Limb (tissue), 2 donors: ENCODE measurements at regions not wholly inside any gene's neighbourhood (a gene's known extent, or its start where the extent isn't known, plus 50 kb on each side); places are given as distances from the start of the nearest gene placed in this dataset.

Experiments used
- DNase-seq, 2 donors: peaks; one replicate each; pipeline ENCODE4 v3.0.0-alpha.2; 2016; ENCODE audit errors: extremely low spot score in 2 of 2

DNA sequence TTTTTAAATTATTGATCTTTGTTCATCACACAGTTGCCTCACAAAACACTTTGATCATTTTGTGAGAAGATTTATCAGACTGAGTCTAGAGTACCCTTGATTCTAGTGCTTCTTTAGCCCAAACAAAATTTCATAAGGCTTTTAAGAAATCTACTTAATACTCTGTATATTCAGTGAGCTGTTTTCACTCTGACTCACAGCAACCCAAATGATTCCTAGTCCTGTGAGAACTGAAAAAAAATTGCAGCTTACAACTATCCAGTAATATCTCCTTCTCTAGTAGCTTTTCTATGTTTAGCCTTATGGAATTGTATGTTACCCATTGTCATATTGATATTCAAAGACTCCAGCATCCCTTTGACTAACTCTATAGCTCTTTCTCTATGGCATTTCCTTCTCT, 915.6 kb downstream of the AMY1C start:
- no peak for DNase-seq

DNA sequence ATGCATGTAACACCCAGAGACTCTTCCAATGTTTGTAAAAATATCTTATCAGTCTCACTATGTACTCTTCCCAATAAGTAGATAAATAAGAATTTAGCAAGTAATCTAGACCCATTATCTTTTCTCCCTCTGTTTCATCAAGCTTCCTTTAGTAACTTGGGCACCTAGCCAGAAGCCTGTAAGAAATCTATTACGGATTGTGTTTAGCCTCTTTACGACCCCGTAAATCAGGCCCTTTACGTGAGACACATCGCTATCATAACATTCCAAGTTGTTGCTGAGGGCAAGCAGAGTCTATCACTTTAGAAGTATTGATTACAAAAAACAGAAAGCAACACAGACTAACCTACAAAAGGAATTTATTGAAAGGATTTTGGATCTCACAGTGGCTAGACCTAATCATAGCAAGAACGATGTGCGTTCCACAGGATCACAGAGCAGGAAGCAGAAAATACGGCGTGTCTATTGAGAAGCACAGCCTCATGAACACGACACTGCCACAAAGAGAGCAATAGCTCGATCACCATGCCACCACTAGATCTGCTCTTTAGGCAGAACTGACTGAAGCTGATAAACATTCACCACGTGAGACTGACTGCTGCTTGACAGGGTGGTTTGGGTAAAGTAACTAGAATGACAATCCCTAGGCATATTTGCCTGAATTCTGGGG, 922.1 kb downstream of the AMY1C start:
- peak in 1 of 2 donors; percentile 14 for DNase-seq

DNA sequence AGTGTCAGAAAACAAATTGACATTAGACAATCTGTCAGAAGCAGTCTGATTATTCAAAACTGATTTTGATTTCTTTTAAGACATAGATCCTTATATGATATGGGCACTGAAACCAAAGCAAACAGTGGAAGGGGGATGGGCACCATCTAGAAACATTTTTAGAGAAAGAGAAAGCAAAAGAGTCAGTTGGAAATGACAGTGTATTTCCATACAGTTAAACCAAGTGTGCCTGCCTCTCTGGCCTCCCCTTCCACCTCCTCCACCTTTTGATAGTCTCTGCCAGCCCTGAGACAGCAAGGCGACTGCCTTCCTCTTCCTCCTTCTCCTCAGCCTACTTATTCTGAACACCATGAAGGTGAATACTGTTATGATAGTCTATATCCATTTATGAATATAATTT, 949.7 kb downstream of the AMY1C start:
- DNase-seq, result no peak

DNA sequence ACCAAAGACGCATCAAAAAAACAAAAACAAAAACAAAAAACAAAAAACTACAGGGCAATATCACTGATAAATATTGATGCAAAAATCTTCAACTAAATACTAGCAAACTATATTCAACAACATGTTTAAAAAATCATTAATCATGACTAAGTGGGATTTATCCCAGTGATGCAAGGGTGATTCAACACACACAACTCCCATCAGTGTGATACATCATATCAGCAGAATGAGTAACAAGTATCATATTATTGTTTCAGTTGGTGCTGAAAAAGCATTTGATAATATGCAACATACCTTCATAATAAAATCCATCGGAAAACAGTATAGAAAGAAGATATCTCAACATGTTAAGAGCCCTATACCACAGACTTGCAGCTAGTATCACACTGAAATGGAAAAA, 953.0 kb downstream of the AMY1C start:
- DNase-seq, result no peak

DNA sequence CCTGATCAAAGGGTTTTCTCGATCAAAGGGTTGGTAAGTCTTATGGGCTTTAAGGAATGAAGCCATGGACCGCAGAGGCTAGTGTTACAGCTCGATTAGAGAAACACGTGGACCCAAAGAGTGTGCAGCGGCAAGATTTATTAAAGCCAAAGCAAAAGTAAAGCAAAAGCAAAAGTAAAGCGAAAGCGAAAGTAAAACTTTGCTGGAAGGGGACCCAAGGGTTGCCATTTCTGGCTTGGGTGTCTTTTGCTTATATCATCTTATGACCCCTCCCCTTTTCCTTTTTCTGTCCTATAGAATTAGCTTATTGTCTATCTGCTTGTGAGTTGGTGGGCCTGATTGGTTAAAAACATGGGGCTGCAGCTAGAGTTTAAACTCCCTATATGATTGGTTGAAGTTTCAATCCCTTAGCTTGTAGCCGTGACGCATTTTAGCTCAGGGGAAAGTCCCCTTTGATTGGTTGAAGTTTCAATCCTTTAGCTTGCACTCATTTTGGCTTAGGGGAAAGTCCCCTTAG, 957.0 kb downstream of the AMY1C start:
- DNase-seq, result no peak

DNA sequence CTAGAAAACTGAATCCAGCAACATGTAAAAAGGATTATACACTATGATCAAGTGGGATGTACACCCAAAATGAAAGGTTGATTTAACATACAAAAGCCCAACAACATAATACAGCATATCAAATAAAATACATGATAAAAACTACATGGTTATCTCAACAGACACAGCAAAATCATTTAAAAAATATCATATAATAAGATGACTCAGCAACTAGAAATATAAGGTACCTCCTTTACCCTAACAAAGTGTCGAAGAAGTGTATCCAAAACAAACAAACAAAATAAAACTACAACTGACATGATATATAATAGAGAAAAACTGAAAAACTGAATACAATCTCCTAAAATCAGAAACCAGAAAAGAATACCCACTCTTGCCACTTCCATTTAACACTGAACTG, 969.1 kb downstream of the AMY1C start:
- DNase-seq, result no peak

DNA sequence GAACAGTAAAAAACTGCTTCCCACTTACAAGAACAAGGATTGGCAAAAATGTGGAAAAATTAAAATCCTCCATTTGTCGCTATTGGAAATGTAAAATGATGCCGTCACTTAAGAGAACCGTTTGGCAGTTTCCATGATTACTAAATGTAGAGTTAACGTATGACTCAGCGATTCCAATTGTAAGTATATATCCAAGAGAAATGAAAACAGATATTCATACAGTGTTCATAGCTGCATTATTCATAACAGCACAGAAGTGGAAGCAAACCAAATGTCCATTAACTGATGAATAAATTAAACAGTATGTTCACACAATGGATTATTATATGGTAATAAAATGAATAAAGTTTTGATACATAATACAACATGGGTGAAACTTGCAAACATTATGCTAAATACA, 971.0 kb downstream of the AMY1C start:
- no peak for DNase-seq

DNA sequence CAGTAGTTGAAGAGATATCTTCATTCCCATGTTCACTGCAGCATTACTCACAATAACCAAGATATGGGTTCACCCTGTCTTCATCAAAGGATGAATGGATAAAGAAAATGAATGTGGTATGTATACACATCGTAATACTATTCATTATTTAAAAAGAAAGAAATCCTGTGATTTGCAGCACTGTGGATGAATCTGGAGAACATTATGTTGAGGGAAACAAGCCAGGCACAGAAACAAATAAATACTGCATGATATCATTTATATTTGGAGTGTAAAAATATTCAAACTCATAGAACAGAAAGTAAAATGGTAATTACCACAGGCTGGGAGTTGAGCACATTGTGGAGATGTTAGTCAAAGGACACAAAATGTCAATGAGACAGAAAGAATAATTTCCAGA, 977.2 kb downstream of the AMY1C start:
- DNase-seq, result no peak

DNA sequence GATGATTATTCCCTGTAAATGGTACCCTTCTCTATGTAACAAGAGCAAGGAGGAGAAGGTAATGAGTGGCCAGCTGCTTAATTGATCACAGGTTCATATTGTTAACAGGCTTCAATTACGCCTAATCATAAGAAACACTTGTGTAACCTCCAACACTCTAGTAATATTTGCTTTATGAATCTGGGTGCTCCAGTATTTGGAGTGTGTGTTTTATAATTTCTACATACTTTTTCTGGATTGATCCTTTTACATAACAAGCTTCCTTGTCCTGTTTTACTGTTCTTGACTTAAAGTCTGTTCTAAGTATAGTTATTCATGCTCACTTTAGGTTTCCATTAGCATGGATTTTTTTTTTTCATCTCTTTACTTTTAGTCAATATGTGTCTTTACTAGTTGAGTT, 984.2 kb downstream of the AMY1C start:
- DNase-seq, result no peak

DNA sequence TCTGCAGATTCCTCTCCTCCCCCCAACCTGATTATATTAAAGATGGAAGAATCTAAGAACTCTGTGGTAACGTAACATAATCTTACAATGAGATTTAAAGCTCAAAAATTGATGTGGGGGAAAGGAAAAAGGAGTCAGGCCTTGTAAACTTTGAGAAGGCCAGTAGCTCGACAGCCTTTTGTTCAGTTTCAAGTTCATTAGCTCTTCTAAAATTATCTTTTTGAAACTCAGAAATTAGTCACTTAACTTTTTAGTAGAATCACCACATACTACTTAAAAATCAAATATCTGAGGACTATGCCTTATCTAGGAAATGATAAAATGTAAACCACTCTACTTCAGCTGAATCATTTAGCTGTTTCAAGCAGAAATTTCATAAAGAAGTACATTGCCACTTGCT, 996.2 kb downstream of the AMY1C start:
- DNase-seq, result no peak

DNA sequence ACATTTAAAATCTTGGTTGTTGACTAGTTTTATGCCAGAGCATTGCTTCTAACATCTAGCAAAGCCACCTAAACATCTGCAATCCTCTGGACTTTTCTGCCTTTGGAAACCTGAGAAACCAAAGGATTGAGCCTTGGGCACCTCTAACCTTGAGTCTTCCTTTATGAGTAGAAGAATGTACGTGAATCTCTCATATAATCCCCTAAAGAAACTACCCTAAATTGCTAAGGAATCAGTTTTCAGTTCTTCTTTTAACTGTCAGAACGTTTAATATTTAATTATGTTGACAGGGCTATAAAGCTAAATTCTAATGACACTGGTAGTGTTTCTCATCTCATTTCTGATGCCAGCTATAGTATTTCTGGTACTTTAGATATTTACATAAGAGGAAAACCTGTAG, 997.3 kb downstream of the AMY1C start:
- no peak for DNase-seq

DNA sequence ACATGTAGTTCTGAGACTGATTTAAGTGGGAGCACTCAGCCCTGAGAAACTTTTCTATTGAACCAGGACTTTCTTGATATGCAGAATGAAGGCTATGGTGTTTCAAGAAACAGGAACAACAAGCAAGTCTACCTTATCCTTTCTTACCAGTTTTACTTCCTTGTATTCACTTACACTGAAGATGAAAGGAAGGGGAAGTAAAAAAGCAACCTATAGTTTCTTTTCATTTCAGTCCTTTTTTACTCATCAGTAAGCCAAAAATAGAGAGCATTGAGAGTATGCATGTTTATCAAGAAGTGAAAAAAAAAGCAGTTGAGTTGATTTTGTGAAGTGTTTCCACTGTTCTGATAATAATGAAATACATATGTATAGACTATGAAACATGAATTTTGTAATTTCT, 1010.3 kb downstream of the AMY1C start:
- no peak for DNase-seq

DNA sequence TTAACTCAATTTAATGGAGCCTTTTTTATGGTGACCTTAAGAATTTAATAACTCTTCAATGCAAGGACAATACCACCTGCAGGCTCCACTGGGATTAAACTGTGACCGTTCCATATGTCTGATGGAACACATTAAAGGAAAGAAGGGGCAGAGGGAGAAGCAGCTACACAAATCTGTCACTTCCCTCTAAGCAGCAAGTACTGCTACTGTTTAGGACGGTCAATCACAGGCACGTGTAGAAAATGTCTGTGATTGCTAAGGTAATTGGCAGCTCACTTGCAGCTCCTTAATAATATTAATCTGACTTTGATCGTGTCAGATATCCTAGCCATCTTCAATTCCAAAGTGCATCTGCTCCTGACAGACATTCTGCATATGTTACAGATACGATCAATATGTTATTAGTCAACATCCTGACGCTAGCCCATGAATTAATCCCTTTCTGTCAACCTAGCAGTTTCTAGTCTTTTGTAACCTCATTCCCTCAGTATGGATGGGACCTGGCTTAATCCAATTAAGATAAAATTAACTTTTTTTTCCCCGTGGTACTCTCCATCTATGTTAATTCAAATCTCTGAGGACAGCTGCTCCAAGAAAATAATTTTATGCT, 1012.4 kb downstream of the AMY1C start:
- DNase-seq, result no peak

DNA sequence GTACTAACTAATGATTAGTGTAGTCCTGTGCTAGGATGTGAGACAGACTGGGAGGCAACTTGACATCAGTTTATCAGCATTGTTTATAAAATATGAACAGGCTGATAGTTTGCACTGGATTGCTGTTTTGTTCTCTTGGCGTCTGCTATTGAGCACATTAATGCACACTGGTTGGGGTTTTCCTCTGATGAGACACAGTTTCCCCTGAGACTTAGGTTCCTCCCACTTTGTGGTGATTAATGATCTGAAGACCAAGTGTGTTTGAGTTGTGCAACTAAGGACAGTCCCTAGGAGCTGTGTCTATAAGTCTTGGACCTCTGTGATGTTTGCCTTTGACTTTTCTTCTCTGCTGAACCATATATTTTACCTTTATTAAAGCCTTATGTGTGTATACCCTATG, 1015.4 kb downstream of the AMY1C start:
- DNase-seq, result no peak

DNA sequence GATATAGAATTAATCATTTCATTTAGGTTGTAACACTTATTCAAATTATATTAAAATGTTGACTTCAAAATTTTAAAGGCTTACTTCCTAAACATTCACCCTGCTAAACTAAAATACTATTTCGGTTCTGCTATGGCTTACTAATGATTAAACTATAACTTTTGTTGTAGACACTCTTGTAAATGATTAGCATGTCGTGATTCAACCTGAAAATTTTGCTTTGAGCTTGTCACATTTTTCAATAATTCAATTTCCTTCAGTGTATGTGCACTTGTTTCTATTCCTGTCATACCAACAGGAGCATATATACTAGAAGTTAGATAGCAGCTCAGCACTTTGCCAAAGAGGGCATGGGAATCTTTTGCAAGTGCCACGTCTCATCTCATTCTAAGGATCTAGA, 1018.8 kb downstream of the AMY1C start:
- no peak for DNase-seq

DNA sequence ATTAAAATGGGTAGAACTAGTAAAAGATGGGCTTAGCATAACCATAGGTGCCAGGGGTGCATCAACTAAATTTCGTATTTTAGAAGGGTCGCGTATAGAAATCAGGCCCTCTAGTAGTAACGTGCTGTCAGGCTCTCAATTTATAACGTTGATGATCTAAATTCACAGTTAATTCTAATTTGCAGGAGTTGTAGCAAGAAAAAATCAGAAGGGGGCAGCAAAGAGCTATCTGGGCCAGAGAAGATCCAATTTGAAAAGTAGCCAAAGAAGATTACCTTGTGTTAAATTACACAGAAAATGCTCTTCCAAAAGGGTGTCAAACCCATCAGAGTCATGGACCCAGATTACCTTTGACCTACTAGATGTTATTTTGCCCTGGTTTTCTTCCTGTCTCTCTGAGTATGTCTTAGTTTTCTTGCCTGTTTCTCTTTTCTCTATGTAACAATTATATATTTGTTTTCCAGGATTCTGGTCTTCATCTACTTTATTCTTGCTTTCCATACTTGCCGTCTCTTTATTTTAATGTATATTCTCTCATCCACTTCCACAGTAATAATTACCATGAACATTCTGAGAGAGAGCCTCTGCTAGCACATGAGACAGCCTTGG, 1030.9 kb downstream of the AMY1C start:
- DNase-seq, result peak in 1 of 2 donors; percentile 34

DNA sequence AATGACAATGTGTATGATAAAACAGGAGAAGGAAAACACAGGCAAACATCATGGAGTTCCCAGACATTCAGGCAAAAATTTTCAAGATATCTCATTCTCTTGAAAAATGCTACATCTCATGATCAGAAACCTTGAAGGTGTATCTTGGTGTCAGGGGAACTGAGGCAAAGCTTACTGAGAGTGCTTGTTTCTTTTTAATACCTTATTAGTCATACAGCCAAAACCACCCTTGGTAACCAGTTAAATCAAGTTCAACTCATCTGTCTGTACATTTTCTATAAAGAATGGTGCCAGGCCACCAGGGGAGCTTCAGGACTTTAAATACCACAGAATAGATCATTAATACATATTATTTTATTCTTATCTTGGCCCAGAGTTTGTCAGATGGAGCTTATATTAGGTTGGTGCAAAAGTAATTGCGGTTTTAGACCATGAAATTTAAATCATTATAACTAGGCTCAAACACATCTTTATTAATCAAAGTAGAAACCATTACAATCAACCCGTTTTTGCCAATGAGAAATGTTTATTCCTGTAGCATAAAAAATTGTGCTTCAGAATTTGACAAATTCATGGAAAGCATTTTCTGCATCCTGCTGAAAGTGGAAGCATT, 1036.0 kb downstream of the AMY1C start:
- no peak for DNase-seq

DNA sequence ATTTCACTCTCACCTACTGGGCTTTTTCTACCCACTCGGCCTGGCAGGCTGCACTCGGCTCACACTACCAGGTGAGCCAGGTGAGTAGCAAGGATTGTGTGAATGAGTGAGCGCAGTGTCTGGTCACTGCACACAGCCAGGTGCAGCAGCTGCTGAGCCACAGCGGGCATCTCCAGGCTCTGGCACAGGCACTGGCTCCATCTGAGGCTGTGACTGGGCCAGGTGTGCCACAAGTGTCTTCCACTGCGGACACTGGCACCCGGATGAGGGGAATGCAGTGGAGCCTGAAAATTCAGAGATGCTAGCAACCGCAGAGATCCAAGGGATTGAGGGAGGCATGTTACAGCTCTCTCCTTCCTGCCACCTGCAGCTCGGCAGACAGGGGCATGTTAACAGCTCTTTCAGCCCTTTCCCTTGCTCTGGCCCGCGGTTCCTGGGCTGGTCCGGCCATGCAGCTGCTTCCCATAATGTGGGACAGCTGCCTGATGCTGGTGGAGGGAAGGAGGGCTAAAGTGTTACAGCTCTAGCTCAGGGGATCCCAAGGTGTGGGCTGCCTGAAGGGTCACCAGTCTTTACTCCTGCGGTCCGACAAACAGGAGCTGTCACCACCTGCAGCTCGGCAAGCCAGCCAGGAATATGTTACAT, 1038.3 kb downstream of the AMY1C start:
- no peak for DNase-seq

DNA sequence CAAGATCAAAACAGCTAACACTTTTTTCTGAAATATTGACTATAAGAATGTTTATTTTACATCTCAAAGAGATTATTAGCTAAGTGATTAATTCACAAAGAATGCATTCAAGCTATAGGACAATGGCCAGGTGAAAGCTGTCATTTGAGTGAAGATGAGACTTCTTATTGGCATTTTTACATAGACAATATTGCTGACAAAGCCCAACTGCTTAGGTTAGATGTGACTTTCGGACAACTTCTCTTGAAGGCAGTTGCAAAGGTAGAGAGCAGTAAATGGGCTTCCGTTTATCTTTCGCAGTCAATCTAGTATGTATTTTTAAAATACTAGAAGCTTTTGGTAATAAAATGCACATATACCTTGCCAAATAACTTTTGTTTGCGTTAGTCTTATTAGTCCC, 1041.3 kb downstream of the AMY1C start:
- DNase-seq, result no peak

DNA sequence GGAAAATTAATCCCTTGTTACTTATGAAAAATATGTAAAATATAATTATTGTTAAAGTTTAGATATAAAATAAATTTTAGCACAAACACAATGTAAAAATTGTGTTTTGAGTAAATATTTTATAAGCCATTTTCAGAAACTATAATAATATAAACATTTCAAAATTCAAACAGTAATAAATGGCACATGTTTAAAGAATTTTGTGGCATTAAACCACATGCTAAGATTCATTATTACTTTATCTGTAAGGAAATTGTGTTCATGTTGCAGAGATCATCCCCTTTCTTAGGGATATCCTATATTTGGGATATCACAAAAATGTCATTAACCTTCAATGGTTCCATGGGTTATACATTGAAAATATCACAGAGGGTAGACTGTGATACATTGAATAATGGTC, 1044.3 kb downstream of the AMY1C start:
- no peak for DNase-seq

DNA sequence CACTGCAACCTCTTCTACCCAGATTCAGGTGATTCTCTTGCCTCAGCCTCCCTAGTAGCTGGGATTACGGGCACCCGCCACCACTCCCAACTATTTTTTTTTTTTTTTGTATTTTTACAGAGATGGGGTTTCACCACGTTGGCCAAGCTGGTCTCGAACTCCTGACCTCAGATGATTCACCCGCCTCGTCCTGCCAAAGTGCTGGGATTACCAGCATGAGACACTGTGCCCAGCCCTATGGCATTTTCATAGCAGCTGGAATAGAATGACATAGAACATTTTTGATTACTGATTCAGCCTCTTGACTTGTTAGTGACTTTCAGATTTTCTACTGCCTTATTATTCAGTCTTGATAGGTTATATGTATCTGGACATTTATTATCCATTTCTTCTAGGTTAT, 1046.2 kb downstream of the AMY1C start:
- DNase-seq, result no peak

DNA sequence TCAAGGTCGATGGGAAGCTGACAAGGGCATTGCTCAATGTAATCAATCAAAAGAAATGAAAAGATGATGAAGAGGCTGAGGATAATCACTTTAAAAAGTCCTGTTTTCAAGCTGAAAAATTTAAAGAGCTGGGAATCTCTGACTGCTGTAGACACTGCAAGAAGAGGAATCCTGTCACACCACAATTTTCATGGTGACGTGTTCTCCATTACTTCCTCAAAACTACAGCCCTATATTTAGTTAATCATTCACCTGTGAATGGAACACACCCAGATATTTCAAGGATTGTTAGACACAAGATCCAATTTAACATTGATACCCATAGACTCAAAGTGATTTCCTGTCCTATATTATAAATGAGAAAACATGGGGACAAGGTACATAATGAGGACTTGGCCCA, 1048.3 kb downstream of the AMY1C start:
- DNase-seq, result no peak
